Fibroblast of upper back skin (primary cell): ENCODE measurements at regions not wholly inside any gene's neighbourhood (a gene's known extent, or its start where the extent isn't known, plus 50 kb on each side); places are given as distances from the start of the nearest gene placed in this dataset.
"Not testable (repeated sequence)": the region's sequence is repeated elsewhere in the genome, so short reads cannot be mapped to it uniquely, and the experiment has no call there.

Experiments used
- DNase-seq: peaks from one replicate; pipeline ENCODE4 v3.0.0-alpha.2; 2013

DNA sequence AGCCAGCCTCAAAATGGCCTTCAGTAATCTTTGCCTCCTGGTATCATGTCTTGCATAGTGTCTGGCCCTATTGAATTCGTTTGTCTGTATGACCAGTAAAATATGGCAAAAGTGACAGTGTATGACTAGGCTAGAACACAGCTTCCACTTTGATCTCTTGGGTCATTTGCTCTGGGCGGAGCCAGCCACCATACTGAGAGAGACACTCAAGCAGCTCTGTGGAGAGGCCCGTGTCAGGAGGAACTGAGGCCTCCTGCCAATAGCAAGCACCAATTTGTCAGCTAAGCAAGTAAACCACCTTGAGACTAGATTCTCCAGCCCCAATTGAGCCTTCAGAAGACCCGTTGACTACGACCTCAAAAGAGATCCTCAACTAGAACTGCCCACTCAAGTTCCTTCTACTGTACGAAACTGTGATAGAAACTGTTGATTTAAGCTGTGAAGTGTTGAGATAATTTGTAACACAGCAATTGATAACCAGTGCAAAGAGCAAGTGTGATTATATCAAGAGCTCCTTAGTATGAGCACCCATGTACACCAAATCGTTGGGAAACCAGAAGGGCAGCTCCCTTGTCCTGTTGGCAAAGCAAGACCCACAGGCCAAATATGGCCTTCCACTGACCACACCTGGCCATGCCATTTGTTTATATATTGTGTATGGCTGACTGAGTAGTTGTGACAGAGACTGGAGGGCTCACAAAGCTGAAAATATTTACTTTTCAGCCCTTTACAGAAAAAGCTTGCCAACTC lies 52.7 kb upstream of the SERBP1 start:
- DNase-seq: no peak

DNA sequence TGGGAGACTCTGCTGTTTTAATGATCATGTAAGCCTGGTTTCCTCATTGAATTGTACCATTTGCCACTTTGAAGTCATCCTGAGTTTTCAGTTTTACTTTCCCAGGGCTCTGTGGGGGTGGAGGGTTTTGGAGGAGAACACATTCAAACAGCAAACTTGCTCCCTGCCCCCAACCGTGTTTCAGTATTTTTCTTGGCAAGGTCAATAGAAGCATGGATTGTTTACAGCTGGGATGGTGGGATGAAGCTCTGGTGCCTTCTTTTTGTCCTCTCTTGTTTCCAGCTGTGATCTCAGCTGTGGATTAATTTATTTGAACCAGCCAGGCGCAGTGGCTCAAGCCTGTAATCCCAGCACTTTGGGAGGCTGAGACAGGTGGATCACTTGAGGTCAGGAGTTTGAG lies 54.3 kb upstream of the SERBP1 start:
- no peak for DNase-seq

DNA sequence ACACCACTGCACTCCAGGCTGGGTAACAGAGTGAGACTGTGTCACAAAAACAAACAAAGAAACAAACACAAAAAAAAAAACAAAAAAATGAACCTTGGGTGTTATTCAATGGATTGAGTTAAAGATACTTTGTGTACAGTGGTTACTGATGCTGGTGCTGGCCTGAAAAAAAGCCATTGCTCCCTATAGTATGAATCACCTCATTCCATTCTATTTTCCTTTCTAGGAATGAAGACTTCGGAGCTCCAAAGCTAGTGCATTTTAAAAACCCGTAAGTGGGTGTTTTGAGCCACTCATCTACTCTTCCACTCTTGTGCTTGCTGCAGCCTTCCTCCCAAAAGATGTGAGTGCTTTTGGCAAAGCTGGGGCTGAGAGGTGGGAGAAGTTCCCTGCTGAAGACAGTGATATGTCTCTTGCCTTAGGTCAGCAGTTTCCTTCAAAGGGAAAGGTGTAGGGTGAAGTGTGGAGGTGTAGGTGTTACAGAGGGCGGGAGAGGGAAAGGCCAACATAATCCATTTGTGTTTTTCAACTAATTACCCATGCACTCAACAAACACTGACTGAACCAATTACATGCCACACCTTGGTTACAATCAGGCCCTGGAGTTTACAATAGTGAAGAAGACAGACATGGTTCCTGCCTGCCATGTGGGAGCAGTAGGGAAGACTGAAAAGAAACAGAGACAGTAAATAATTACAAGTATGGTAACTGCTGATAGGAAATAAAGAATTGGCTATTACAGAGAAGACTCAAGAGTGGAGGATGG lies 55.0 kb upstream of the SERBP1 start:
- DNase-seq: no peak

- DNase-seq: peak; percentile 27
These were observed 59.4 kb upstream of the SERBP1 start for GRCh38 chr1:67489643-67490042.

DNA sequence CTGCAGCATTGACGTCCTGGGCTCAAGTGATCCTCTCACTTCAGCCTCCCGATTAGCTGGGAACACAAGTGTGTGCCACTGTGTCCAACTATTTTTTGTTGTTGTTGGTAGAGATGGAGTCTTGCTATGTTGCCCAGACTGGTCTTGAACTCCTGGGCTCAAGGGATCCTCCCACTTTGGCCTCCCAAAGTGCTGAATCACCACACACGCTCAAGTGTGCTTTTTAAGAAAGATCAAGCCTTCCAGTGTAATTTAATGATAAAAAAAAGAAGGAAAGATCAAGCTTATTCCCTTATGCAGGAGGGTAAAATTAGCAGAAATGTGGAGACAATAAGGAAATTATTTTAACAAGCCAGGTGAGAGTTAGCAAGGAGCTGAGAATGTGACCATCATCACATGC lies 61.1 kb upstream of the SERBP1 start:
- DNase-seq: no peak

DNA sequence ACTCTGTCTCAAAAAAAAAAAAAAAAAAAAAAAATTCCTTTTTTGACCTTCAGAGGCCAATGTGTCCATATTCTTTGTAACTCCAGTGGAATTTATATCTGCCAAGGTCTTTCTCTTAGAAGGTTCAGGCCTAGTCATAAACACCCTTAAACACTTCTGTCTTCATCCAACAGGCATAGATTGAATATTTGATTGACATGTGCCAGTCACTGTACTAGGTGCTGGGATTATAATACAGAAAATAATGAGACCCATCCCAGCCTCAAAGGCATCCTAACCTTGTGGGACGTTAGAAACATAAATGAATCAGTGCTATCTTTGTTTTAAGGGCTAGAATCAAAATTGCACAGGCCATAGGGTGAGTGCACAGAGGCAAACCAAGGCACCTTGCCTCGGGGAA lies 62.9 kb upstream of the SERBP1 start:
- no peak for DNase-seq

DNA sequence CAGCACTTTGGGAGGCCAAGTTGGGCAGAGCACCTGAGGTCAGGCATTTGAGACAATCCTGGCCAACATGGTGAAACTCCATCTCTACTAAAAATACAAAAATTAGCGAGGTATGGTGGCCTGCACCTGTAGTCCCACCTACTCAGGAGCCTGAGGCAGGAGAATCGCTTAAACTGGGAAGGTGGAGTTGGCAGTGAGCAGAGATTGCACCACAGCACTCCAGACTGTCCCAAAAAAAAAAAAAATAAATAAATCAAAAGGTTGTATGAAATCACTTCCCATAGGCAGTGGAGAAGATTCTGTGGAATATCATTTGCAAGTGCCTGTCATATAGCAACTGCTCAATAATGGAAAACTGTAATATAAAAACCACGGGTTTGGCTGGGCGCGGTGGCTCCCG lies 65.1 kb upstream of the SERBP1 start:
- no peak for DNase-seq

DNA sequence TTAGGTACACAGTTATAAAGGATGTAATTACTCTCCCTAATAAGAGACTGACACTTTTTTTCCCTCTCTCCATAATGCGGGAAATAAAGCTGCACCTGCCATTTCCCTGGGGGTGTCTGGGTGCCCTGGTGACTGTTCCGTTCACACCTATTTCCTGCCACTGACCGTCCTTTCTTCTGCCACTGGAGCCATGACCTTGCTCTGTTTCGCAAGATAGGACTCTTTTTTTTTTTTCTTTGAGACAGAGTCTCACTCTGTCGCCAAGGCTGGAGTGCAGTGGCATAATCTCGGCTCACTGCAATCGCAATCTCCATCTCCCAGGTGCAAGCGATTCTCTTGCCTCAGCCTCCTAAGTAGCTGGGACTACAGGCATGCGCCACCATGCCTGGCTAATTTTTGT lies 66.1 kb upstream of the SERBP1 start:
- no peak for DNase-seq

DNA sequence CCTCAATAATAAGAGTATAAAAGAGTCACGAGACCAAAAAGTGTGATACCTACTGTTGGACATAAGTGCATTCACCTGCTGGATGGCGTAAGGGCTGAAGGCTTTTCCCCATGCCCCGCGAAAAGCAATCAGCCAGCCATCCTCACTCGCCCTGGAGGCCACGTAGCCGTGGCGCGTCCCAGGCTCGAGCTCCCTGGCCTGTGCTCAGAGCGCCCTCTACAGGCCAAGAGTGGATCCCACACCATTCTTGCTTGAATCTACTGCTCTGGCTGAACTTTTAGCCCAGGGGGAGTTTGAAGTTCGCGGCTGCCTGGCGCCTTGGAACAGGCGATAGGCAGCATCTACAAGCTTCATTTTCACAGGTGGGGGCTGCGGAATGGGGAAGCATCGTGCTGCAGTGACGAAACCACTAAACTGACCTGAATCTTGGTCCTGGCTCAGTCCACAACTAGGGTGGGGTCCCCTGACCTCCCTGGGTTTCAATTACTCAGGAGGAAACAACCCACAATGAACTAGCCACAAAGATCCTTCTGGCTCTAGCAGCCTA lies 70.3 kb upstream of the SERBP1 start:
- DNase-seq: peak; percentile 83

- DNase-seq: no peak
These were observed 73.8 kb upstream of the SERBP1 start for GRCh38 chr1:67503974-67504373.

- DNase-seq: not testable (repeated sequence)
These were observed 83.4 kb upstream of the SERBP1 start for GRCh38 chr1:67513392-67514294.

- no peak for DNase-seq
These were observed 84.1 kb upstream of the SERBP1 start for GRCh38 chr1:67514300-67514699.

GRCh38 chr1:67514786-67515185 lies 84.6 kb upstream of the SERBP1 start:
- no peak for DNase-seq

DNA sequence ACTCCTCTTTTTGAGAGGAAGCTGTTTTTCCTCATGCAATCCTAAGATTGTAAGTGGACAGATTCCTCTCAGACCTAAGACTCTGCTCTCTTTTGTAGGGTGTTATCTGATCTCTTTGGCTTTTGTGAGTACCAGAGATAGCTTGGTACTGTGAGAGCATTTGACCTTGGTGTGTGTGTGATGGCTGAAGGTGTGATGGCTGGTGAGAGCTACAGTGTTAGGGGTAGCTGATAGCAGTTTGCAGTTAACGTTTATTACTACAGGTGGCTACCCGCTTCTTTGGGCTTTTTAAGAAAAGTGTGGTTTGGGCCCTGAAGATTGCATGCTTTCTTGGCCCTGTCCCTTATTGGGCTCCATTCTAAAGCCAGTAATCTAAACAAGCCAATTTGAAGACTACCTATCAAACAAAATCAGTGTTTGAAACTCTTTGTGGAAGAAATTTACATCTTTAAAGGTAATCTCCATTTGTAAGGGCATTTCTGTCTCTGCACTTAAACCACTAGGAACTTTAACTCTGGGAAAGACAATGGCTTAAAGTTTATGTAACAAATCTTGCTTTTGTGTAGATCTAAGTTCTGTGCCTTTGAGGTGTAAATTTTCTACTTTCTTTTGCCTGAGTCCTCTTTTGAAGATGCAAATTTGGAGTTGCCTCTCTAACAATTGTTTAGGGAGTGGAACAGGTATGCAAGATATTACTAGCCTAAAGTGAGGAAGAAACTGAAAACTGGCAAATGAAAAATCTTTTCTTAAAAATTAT lies 85.3 kb upstream of the SERBP1 start:
- no peak for DNase-seq

DNA sequence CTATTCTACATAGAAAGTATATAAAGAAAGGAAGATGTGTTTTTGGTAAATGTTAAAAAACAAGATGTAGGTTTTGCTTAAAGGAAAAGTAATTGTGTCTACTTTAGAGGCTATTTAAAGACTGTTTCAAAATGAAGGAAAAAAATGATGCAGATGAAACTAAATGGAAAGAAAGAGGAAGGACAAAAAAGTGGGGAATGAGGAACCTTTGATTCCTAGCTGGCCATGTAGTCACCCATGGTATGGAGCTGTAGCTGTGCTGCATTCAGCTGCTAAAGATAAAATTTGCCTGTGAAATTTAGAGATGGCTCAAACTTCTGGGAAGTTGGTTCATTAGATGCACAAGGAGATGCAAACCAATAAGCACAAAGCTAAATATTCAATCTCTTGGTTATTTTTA lies 86.8 kb upstream of the SERBP1 start:
- no peak for DNase-seq

DNA sequence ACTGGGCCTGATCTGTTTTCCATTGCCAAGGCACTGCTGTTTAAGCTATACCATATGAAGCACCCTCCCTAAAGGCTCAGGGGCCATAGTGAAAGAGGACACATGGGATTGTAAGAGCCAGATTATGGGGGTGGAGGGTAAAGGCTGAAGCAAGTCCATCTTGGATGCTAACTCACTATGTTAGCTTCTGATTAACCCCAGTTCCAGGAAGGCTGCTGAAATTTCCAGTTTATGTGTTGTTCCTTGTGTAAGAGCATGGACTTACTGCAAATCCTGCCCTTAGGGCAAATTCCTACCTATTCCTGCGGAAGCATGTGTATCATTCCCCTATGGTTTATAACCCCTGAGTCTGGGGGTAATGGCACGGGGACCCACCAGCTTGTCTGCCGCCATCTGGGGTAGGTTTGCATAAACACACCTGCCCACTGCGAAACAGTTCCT lies 91.8 kb upstream of the SERBP1 start:
- DNase-seq: no peak

DNA sequence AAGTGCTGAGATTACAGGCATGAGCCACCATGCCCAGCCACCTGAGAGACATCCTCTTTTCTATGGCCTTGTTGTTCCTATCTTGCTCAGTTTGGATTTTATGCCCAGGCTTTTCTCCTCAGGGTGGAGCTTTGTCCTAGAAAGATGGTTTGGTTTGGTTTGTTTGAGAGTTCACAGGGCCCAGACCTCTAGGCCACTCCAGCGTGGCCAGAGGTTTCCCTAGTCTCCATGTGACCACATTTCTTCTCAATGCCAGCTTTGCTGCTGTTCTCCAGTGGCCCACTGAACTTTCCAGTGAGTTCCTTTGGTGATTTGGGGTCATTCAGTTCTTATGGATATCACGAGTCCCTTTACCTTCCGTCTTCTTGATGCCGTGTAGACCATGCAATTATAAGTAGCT lies 92.6 kb upstream of the SERBP1 start:
- no peak for DNase-seq

DNA sequence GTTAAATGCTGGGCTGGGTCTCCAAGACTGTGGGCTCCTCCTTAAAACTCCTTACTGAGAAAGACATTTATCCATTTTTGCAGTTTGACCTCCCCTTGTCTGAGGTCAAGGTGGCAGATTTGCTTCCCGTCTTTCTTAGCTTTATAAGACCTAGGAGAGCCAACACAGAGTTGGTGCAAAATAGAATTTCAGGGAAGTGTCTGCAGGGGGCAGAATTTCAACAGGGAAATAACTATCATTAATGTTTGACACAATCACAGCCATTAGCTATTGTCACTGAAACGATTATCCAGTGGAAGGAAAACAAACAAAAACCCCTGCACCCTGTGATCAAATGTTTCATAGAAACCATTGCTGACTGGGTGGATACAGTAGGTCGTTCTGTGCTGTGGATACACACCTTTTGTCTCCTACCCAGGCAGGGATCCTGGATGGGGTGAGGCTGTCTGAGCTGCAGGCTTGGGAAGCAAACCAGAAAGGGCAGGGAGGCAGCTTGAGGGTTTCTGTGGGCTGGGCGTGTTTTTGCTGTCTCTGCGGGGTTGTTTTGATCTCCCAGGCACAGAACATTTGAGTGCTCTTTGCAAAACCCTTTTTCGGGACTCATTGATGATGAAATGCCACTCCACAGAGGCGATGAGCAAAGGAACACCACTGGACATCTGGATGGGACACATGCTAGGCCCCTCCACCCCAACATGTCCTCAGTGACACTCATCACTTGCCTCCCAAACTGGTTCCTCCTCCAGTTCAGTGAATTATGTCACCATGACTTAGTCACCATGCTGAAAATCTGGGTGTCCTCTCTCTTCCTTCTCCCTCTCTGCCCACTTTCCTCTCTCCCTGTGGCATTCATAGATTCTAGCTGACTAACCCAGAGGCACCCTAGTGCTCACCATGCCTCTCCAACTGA lies 94.2 kb upstream of the SERBP1 start:
- no peak for DNase-seq

- DNase-seq: no peak
These were observed 95.0 kb upstream of the SERBP1 start for GRCh38 chr1:67525053-67525760.

DNA sequence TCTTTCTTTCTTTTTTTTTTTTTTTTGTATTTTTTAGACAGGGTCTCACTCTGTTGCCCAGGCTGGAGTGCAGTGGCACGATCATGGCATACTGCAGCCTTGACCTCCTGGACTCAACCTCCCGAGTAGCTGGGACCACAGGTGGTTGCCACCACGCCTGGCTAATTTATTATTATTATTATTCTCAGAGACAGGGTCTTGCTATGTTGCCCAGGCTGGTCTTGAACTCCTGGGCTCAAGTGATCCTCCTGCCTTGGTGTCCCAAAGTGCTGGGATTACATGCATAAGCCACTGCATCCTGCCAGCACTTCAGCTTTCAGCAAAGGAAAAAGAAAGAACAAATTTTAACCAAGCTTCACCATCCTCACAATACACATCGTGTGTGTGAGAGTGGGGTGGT lies 97.9 kb upstream of the SERBP1 start:
- DNase-seq: no peak

GRCh38 chr1:67530071-67530470 lies 99.9 kb upstream of the SERBP1 start:
- DNase-seq: no peak
